ENCODE measurements at regions not wholly inside any gene's neighbourhood (a gene's known extent, or its start where the extent isn't known, plus 50 kb on each side); places are given as distances from the start of the nearest gene placed in this dataset.

DNA sequence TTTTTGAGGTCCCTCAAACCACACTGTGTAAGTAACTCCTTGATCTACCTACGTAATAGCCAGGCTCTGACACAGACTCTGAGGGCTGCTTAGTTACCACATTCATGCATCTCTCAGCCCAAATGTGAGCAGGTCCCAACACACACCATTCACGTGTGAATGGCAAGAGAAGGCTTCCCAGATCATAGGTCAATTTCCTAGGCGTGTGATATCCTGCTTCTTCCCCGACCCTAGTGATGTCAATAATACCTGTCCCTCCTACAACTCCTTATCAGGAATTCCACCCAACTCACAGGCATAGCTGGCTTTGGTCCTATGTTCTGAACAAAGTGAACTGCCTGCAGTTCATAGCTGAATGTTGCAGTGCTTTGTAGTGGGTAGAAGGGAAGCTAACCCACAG, 334.5 kb downstream of the RFC3 start:
- H3K4me2 ChIP-seq (ENCODE audit: insufficient read depth, low read length), result no peak overlapping the region
- no peak overlapping the region for H3K27ac ChIP-seq (ENCODE audit: low read length)
- no peaks in the 10 kb centered on the region for H3K4me1 ChIP-seq (ENCODE audit: insufficient read depth, low read length)
- TF ChIP-seq EZH2 (IDR thresholded peaks at IDR 0.05; ENCODE audit: borderline replicate concordance, low read depth, low read length, severe bottlenecking), result no peak
- TF ChIP-seq, protein P1, sequence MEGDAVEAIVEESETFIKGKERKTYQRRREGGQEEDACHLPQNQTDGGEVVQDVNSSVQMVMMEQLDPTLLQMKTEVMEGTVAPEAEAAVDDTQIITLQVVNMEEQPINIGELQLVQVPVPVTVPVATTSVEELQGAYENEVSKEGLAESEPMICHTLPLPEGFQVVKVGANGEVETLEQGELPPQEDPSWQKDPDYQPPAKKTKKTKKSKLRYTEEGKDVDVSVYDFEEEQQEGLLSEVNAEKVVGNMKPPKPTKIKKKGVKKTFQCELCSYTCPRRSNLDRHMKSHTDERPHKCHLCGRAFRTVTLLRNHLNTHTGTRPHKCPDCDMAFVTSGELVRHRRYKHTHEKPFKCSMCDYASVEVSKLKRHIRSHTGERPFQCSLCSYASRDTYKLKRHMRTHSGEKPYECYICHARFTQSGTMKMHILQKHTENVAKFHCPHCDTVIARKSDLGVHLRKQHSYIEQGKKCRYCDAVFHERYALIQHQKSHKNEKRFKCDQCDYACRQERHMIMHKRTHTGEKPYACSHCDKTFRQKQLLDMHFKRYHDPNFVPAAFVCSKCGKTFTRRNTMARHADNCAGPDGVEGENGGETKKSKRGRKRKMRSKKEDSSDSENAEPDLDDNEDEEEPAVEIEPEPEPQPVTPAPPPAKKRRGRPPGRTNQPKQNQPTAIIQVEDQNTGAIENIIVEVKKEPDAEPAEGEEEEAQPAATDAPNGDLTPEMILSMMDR (IDR thresholded peaks at IDR 0.05; ENCODE audit: borderline replicate concordance, extremely low read depth, low read length, poor library complexity, severe bottlenecking), result no peak
- no peaks in the 10 kb centered on the region for H4K20me1 ChIP-seq (ENCODE audit: insufficient read depth, low read length)
- no peak for ATAC-seq (ENCODE audit: insufficient read depth, low read depth)
- no peak overlapping the region for H3K4me3 ChIP-seq (ENCODE audit: low read depth in 1 of 2, low read length in 2 of 2)
- no peaks in the 10 kb centered on the region for H3K79me2 ChIP-seq (ENCODE audit: insufficient read depth, low read length)
- DNase-seq, result no peak
- H3K27me3 ChIP-seq (ENCODE audit: insufficient read depth, low read length, poor library complexity), result peaks cover 3% of the 10 kb centered on the region
- H3K9ac ChIP-seq (ENCODE audit: low read depth, low read length), result no peak overlapping the region
- H3K9me3 ChIP-seq (ENCODE audit: insufficient read depth, low read length, severe bottlenecking), result no peaks in the 10 kb centered on the region
- H3K36me3 ChIP-seq (ENCODE audit: insufficient read depth, low read length), result no peaks in the 10 kb centered on the region
- no peak overlapping the region for H2AFZ ChIP-seq (ENCODE audit: low read depth, low read length)

DNA sequence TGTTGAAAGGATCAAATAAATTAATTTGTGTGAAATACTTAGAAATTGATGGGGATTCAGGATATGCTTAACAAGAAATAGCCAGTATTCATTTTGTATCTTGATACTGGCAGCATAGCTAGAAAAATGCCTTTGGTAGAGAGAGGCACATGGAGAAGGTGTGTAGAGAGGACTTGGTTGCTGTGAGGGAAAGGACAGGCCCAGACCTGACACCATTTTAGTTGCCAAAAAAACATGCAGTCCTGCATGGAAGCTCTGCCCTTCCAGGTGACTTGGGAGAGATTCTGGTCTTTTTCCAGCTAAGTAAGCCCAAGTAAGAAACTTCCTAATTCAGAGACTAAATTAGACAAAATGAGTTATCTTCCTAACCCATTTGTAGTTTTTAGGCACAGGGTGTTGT, 335.0 kb downstream of the RFC3 start:
- Histone ChIP-seq H3K36me3 (ENCODE audit: insufficient read depth, low read length) (no peaks in the 10 kb centered on the region), H3K4me2 (ENCODE audit: insufficient read depth, low read length) (no peak overlapping the region), H2AFZ (ENCODE audit: low read depth, low read length) (no peak overlapping the region), H4K20me1 (ENCODE audit: insufficient read depth, low read length) (no peaks in the 10 kb centered on the region), H3K4me3 (ENCODE audit: low read depth in 1 of 2, low read length in 2 of 2) (no peak overlapping the region), H3K27ac (ENCODE audit: low read length) (no peak overlapping the region), H3K4me1 (ENCODE audit: insufficient read depth, low read length) (no peaks in the 10 kb centered on the region), H3K9ac (ENCODE audit: low read depth, low read length) (no peak overlapping the region), H3K27me3 (ENCODE audit: insufficient read depth, low read length, poor library complexity) (peaks cover 3% of the 10 kb centered on the region), H3K9me3 (ENCODE audit: insufficient read depth, low read length, severe bottlenecking) (no peaks in the 10 kb centered on the region), H3K79me2 (ENCODE audit: insufficient read depth, low read length) (no peaks in the 10 kb centered on the region)
- DNase-seq, result no peak
- ATAC-seq (ENCODE audit: insufficient read depth, low read depth), result no peak
- TF ChIP-seq, protein P1 (IDR thresholded peaks at IDR 0.05; ENCODE audit: borderline replicate concordance, extremely low read depth, low read length, poor library complexity, severe bottlenecking), result no peak
- no peak for TF ChIP-seq EZH2 (IDR thresholded peaks at IDR 0.05; ENCODE audit: borderline replicate concordance, low read depth, low read length, severe bottlenecking)

DNA sequence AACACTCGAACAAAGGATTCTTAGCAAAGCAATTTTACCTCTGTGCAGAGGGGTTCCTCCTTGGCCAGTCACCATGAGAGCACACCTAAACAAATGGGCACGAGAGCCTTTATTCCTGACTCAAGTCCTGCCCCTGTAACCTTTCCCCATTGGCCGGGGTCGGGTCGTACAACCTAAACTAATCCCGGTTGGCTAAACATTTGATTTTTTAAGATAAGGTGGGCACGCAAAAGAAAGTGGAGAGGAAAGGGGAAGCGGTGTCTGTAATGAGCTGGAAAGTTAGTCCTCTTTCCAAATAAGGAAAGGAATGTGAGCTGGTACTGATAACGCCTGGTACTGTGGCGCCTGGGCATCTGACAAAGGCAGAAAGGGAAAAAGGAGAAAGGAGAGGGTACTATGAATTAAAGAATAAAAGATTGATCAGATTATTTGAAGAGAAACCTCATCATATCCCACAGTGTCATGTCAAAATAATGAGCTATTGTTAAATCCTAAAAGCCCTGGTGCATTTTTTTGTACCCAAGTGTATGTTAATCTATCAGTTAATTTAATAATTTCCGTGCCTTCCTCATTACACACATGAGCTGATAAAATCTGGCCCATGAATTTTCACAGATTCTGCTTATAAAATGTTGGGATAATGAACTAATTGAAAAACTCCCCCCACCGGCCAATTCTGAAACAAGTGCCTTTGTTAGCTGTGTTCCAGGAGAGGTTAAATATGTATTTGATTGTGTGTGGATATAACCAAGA, 335.7 kb downstream of the RFC3 start:
- no peak overlapping the region for H2AFZ ChIP-seq (ENCODE audit: low read depth, low read length)
- ATAC-seq (ENCODE audit: insufficient read depth, low read depth) (no peak), DNase-seq (no peak)
- no peaks in the 10 kb centered on the region for H3K36me3 ChIP-seq (ENCODE audit: insufficient read depth, low read length)
- no peaks in the 10 kb centered on the region for H3K9me3 ChIP-seq (ENCODE audit: insufficient read depth, low read length, severe bottlenecking)
- TF ChIP-seq, protein P1 (IDR thresholded peaks at IDR 0.05; ENCODE audit: borderline replicate concordance, extremely low read depth, low read length, poor library complexity, severe bottlenecking), result no peak
- TF ChIP-seq EZH2 (IDR thresholded peaks at IDR 0.05; ENCODE audit: borderline replicate concordance, low read depth, low read length, severe bottlenecking), result no peak
- no peak overlapping the region for H3K9ac ChIP-seq (ENCODE audit: low read depth, low read length)
- no peaks in the 10 kb centered on the region for H4K20me1 ChIP-seq (ENCODE audit: insufficient read depth, low read length)
- no peak overlapping the region for H3K4me2 ChIP-seq (ENCODE audit: insufficient read depth, low read length)
- no peaks in the 10 kb centered on the region for H3K4me1 ChIP-seq (ENCODE audit: insufficient read depth, low read length)
- H3K27me3 ChIP-seq (ENCODE audit: insufficient read depth, low read length, poor library complexity), result peaks cover 3% of the 10 kb centered on the region
- H3K27ac ChIP-seq (ENCODE audit: low read length), result no peak overlapping the region
- no peaks in the 10 kb centered on the region for H3K79me2 ChIP-seq (ENCODE audit: insufficient read depth, low read length)
- H3K4me3 ChIP-seq (ENCODE audit: low read depth in 1 of 2, low read length in 2 of 2), result no peak overlapping the region

Measured in DND-41 (cell line).